ENCODE measurements at regions not wholly inside any gene's neighbourhood (a gene's known extent, or its start where the extent isn't known, plus 50 kb on each side); places are given as distances from the start of the nearest gene placed in this dataset.
"Not testable (repeated sequence)": the region's sequence is repeated elsewhere in the genome, so short reads cannot be mapped to it uniquely, and the experiment has no call there.

- Mint-ChIP-seq H3K9me3 (ENCODE audit: unreplicated experiment) (peaks cover 1% of the 10 kb centered on the region), H3K27me3 (ENCODE audit: low read depth, unreplicated experiment) (peaks cover 1% of the 10 kb centered on the region), H3K4me3 (ENCODE audit: unreplicated experiment) (no peak overlapping the region), H3K4me1 (ENCODE audit: low read depth, unreplicated experiment) (no peaks in the 10 kb centered on the region), H3K27ac (ENCODE audit: unreplicated experiment) (no peak overlapping the region), H3K36me3 (ENCODE audit: low read depth, unreplicated experiment) (no peaks in the 10 kb centered on the region)
- Histone ChIP-seq H3K4me1 (ENCODE audit: insufficient read depth, low read length) (no peaks in the 10 kb centered on the region), H3K27ac (ENCODE audit: low read depth, low read length) (no peak overlapping the region), H3K36me3 (ENCODE audit: insufficient read depth, low read length) (no peaks in the 10 kb centered on the region), H3K79me2 (ENCODE audit: insufficient read depth, low read length) (no peaks in the 10 kb centered on the region), H3K27me3 (ENCODE audit: insufficient read depth, low read length) (no peaks in the 10 kb centered on the region), H3K4me2 (ENCODE audit: low read length) (no peak overlapping the region), H3K9ac (ENCODE audit: low read length) (no peak overlapping the region), H3K4me3 (ENCODE audit: insufficient read depth, low read depth, low read length) (no peak overlapping the region), H3K9me3 (ENCODE audit: insufficient read depth, low read depth, low read length) (no peaks in the 10 kb centered on the region), H4K20me1 (ENCODE audit: insufficient read depth, low read length) (no peaks in the 10 kb centered on the region), H2AFZ (ENCODE audit: low read depth, low read length) (peak overlapping the region; percentile 23)
- DNase-seq (ENCODE audit: low read depth) = no peak
- no peak for FAIRE-seq
- no peak for TF ChIP-seq EZH2 (IDR thresholded peaks at IDR 0.05; ENCODE audit: insufficient read depth, low read length)
- no peak for TF ChIP-seq CTCF (IDR thresholded peaks at IDR 0.05; ENCODE audit: insufficient read depth, low read depth, low read length)
These were observed 249.8 kb upstream of the ANXA10 start for GRCh38 chr4:167842487-167842886.

GRCh38 chr4:167854881-167855280 lies 237.5 kb upstream of the ANXA10 start:
- Histone ChIP-seq H3K36me3 (ENCODE audit: insufficient read depth, low read length) (no peaks in the 10 kb centered on the region), H3K9me3 (ENCODE audit: insufficient read depth, low read depth, low read length) (no peaks in the 10 kb centered on the region), H2AFZ (ENCODE audit: low read depth, low read length) (no peak overlapping the region), H4K20me1 (ENCODE audit: insufficient read depth, low read length) (no peaks in the 10 kb centered on the region), H3K79me2 (ENCODE audit: insufficient read depth, low read length) (no peaks in the 10 kb centered on the region), H3K27me3 (ENCODE audit: insufficient read depth, low read length) (no peaks in the 10 kb centered on the region), H3K4me3 (ENCODE audit: insufficient read depth, low read depth, low read length) (no peak overlapping the region), H3K4me1 (ENCODE audit: insufficient read depth, low read length) (no peaks in the 10 kb centered on the region), H3K27ac (ENCODE audit: low read depth, low read length) (no peak overlapping the region), H3K9ac (ENCODE audit: low read length) (no peak overlapping the region), H3K4me2 (ENCODE audit: low read length) (no peak overlapping the region)
- no peak for FAIRE-seq
- Mint-ChIP-seq H3K9me3 (ENCODE audit: unreplicated experiment) (peaks cover 2% of the 10 kb centered on the region), H3K27me3 (ENCODE audit: low read depth, unreplicated experiment) (no peaks in the 10 kb centered on the region), H3K27ac (ENCODE audit: unreplicated experiment) (no peak overlapping the region), H3K4me3 (ENCODE audit: unreplicated experiment) (no peak overlapping the region), H3K4me1 (ENCODE audit: low read depth, unreplicated experiment) (no peaks in the 10 kb centered on the region), H3K36me3 (ENCODE audit: low read depth, unreplicated experiment) (no peaks in the 10 kb centered on the region)
- DNase-seq (ENCODE audit: low read depth) = no peak
- TF ChIP-seq CTCF (IDR thresholded peaks at IDR 0.05; ENCODE audit: insufficient read depth, low read depth, low read length) (no peak), EZH2 (IDR thresholded peaks at IDR 0.05; ENCODE audit: insufficient read depth, low read length) (no peak)

GRCh38 chr4:167858127-167858526 lies 234.2 kb upstream of the ANXA10 start:
- H3K36me3 Mint-ChIP-seq (ENCODE audit: low read depth, unreplicated experiment); H3K4me3 Mint-ChIP-seq (ENCODE audit: unreplicated experiment); H3K79me2 ChIP-seq (ENCODE audit: insufficient read depth, low read length); FAIRE-seq; H3K4me2 ChIP-seq (ENCODE audit: low read length); H3K27ac Mint-ChIP-seq (ENCODE audit: unreplicated experiment); H3K27me3 Mint-ChIP-seq (ENCODE audit: low read depth, unreplicated experiment); H3K36me3 ChIP-seq (ENCODE audit: insufficient read depth, low read length); H3K4me3 ChIP-seq (ENCODE audit: insufficient read depth, low read depth, low read length); H3K4me1 Mint-ChIP-seq (ENCODE audit: low read depth, unreplicated experiment); H3K9me3 Mint-ChIP-seq (ENCODE audit: unreplicated experiment); H3K4me1 ChIP-seq (ENCODE audit: insufficient read depth, low read length); H3K9me3 ChIP-seq (ENCODE audit: insufficient read depth, low read depth, low read length); DNase-seq (ENCODE audit: low read depth); H3K9ac ChIP-seq (ENCODE audit: low read length); H4K20me1 ChIP-seq (ENCODE audit: insufficient read depth, low read length); H2AFZ ChIP-seq (ENCODE audit: low read depth, low read length); H3K27me3 ChIP-seq (ENCODE audit: insufficient read depth, low read length); H3K27ac ChIP-seq (ENCODE audit: low read depth, low read length): not testable (repeated sequence)

Measured in astrocyte (in vitro differentiated cells and primary cell).